Neural cell (in vitro differentiated cells): ENCODE measurements at regions not wholly inside any gene's neighbourhood (a gene's known extent, or its start where the extent isn't known, plus 50 kb on each side); places are given as distances from the start of the nearest gene placed in this dataset.

Source experiments
- H2AFZ ChIP-seq: fragments of 200-600, 300-800 bp; sonication (generic), shearing (Covaris generic); 2 replicates; pipeline ENCODE4 v1.6.0; 2014; ENCODE audit warnings: low read depth, mild to moderate bottlenecking, antibody characterized with exemption, low read length, moderate library complexity
- H3F3A ChIP-seq: fragments of 200-600 bp; shearing (Covaris generic); 2 replicates; pipeline ENCODE4 v1.6.1; 2016; ENCODE audit warnings: mild to moderate bottlenecking, moderate library complexity, mixed read lengths, antibody characterized with exemption, low read length; ENCODE audit not compliant: insufficient read depth, poor library complexity, severe bottlenecking
- H3K27ac ChIP-seq: fragments of 200-600, 300-800 bp; sonication (generic), shearing (Covaris generic); 2 replicates; pipeline ENCODE4 v1.5.1; 2014; ENCODE audit warnings: mild to moderate bottlenecking, low read length, moderate library complexity
- H3K27me3 ChIP-seq: fragments of 300-800, 200-600 bp; sonication (generic), shearing (Covaris generic); 2 replicates; pipeline ENCODE4 v1.6.0; 2014; ENCODE audit warnings: mild to moderate bottlenecking, low read depth, low read length, moderate library complexity; ENCODE audit not compliant: insufficient read depth
- H3K36me3 ChIP-seq: fragments of 300-800, 200-600 bp; sonication (generic), shearing (Covaris generic); 2 replicates; pipeline ENCODE4 v1.5.1; 2014; ENCODE audit warnings: mild to moderate bottlenecking, antibody characterized with exemption, low read length, moderate library complexity; ENCODE audit not compliant: insufficient read depth
- H3K4me2 ChIP-seq: fragments of 300-800, 200-600 bp; sonication (generic), shearing (Covaris generic); 2 replicates; pipeline ENCODE4 v1.6.0; 2014; ENCODE audit warnings: mild to moderate bottlenecking, low read length
- H3K4me3 ChIP-seq: fragments of 300-800, 200-600 bp; sonication (generic), shearing (Covaris generic); 2 replicates; pipeline ENCODE4 v1.5.1; 2014; ENCODE audit warnings: mild to moderate bottlenecking, low read length, moderate library complexity
- H3K79me2 ChIP-seq: fragments of 200-600 bp; shearing (Covaris generic); replicated peaks from 2 replicates; pipeline ENCODE4 v1.6.0; 2014; ENCODE audit warnings: mild to moderate bottlenecking, low read length, moderate library complexity; ENCODE audit not compliant: insufficient read depth
- H3K9ac ChIP-seq: fragments of 300-800, 200-600 bp; sonication (generic), shearing (Covaris generic); 2 replicates; pipeline ENCODE4 v1.6.1; 2016; ENCODE audit warnings: mild to moderate bottlenecking, low read length, mixed read lengths
- H3K9me2 ChIP-seq: fragments of 200-600 bp; shearing (Covaris generic); 2 replicates; pipeline ENCODE4 v1.6.1; 2016; ENCODE audit warnings: mild to moderate bottlenecking, low read length, mixed read lengths; ENCODE audit not compliant: insufficient read depth
- H3K9me3 ChIP-seq: fragments of 200-600, 300-800 bp; sonication (generic), shearing (Covaris generic); 2 replicates; pipeline ENCODE4 v1.6.1; 2016; ENCODE audit warnings: mild to moderate bottlenecking, mixed run types, low read length, moderate library complexity, mixed read lengths
- H4K20me1 ChIP-seq: fragments of 200-600 bp; shearing (Covaris generic); 2 replicates; pipeline ENCODE4 v1.6.1; 2016; ENCODE audit warnings: mild to moderate bottlenecking, mixed run types; ENCODE audit not compliant: insufficient read depth
- CTCF ChIP-seq: fragments of 450-650 bp; IDR thresholded peaks from 2 replicates; pipeline ENCODE4 v1.5.1; 2014; ENCODE audit warnings: antibody characterized with exemption, mild to moderate bottlenecking, moderate library complexity; ENCODE audit not compliant: poor library complexity, severe bottlenecking
- EP300 ChIP-seq: fragments of 450-650 bp; conservative IDR thresholded peaks from 2 replicates; pipeline ENCODE4 v1.6.1; 2014; ENCODE audit warnings: antibody characterized with exemption, mild to moderate bottlenecking, moderate library complexity; ENCODE audit not compliant: poor library complexity, severe bottlenecking
- EZH2 ChIP-seq: fragments of 200-600, 300-800 bp; shearing (Covaris generic), sonication (generic); IDR thresholded peaks from 2 replicates; pipeline ENCODE4 v1.6.1; 2014; ENCODE audit warnings: antibody characterized with exemption, low read length, borderline replicate concordance, mild to moderate bottlenecking; ENCODE audit not compliant: insufficient read depth, poor library complexity, severe bottlenecking
- MXI1 ChIP-seq: fragments of 450-650 bp; conservative IDR thresholded peaks from 2 replicates; pipeline ENCODE4 v1.6.1; 2014; ENCODE audit warnings: antibody characterized with exemption, mild to moderate bottlenecking; ENCODE audit not compliant: poor library complexity, severe bottlenecking
- POLR2AphosphoS5 ChIP-seq: IDR thresholded peaks from 2 replicates; pipeline ENCODE4 v1.6.1; 2012
- RAD21 ChIP-seq: fragments of 450-650 bp; conservative IDR thresholded peaks from 2 replicates; pipeline ENCODE4 v1.6.1; 2014; ENCODE audit warnings: antibody characterized with exemption, mild to moderate bottlenecking, moderate library complexity
- REST ChIP-seq: IDR thresholded peaks from 2 replicates; pipeline ENCODE4 v1.6.1; 2012; ENCODE audit warnings: borderline replicate concordance
- SMC3 ChIP-seq: fragments of 450-650 bp; conservative IDR thresholded peaks from 2 replicates; pipeline ENCODE4 v1.6.1; 2014; ENCODE audit warnings: antibody characterized with exemption, mild to moderate bottlenecking, moderate library complexity; ENCODE audit not compliant: poor library complexity
- TAF1 ChIP-seq: IDR thresholded peaks from 2 replicates; pipeline ENCODE4 v1.6.1; 2012; ENCODE audit warnings: low read depth

GRCh38 chr1:39094685-39095084, 68.5 kb downstream of the NDUFS5 start:
- no peak overlapping the region for H3K4me2 ChIP-seq
- no peaks in the 10 kb centered on the region for H3K36me3 ChIP-seq

GRCh38 chr1:39098546-39099250, 72.5 kb downstream of the NDUFS5 start:
- Histone ChIP-seq H3K9ac (peak overlapping the region; percentile 40), H3K4me2 (peak overlapping the region; percentile 33), H3K79me2 (peaks cover 16% of the 10 kb centered on the region), H3K9me2 (no peaks in the 10 kb centered on the region), H4K20me1 (peaks cover 5% of the 10 kb centered on the region), H3K27me3 (no peaks in the 10 kb centered on the region), H3K4me3 (peak overlapping the region; percentile 53), H3F3A (peaks cover 8% of the 10 kb centered on the region), H2AFZ (no peak overlapping the region), H3K27ac (peak overlapping the region; percentile 65), H3K36me3 (no peaks in the 10 kb centered on the region), H3K9me3 (no peaks in the 10 kb centered on the region)
- TF ChIP-seq EZH2 (no peak), EP300 (peak; percentile 20), POLR2AphosphoS5 (peak; percentile 9), REST (no peak), CTCF (peak; percentile 88), TAF1 (no peak), RAD21 (peak; percentile 86), SMC3 (peak; percentile 78), MXI1 (peak; percentile 58)

More at GRCh38 chr1:39094685-39095084, 68.5 kb downstream of the NDUFS5 start:
- H3F3A ChIP-seq = no peaks in the 10 kb centered on the region
- H3K79me2 ChIP-seq = peaks cover 8% of the 10 kb centered on the region
- H3K9me3 ChIP-seq = no peaks in the 10 kb centered on the region
- TF ChIP-seq RAD21 = no peak
- no peak for TF ChIP-seq POLR2AphosphoS5
- peaks cover 20% of the 10 kb centered on the region for H4K20me1 ChIP-seq
- no peak overlapping the region for H3K27ac ChIP-seq
- no peak overlapping the region for H3K9ac ChIP-seq
- H3K4me3 ChIP-seq = no peak overlapping the region
- H3K27me3 ChIP-seq = no peaks in the 10 kb centered on the region
- no peak overlapping the region for H2AFZ ChIP-seq
- no peaks in the 10 kb centered on the region for H3K9me2 ChIP-seq
